ENCODE measurements at regions not wholly inside any gene's neighbourhood (a gene's known extent, or its start where the extent isn't known, plus 50 kb on each side); places are given as distances from the start of the nearest gene placed in this dataset.

GRCh38 chr10:44775402-44775741 is 135.8 kb upstream of the TMEM72 start:
- in situ Hi-C loops (cut with MboI): no loop called here
- FAIRE-seq (no peak), DNase-seq (ENCODE audit: extremely low read depth in 1 of 4, low spot score in 3 of 4) (no peak), ATAC-seq (no peak)
- H3K4me2 ChIP-seq (ENCODE audit: insufficient read depth, low read length): no peak overlapping the region
- H3K4me1 ChIP-seq (replicated peaks in 1 of 2; ENCODE audit: control insufficient read depth in 2 of 2, insufficient read depth in 2 of 2, low read length in 2 of 2): no peaks in the 10 kb centered on the region
- no peaks in the 10 kb centered on the region for H3K79me2 ChIP-seq (ENCODE audit: control insufficient read depth, insufficient read depth, low read length)
- H3K36me3 ChIP-seq (ENCODE audit: control insufficient read depth, insufficient read depth, low read length): no peaks in the 10 kb centered on the region
- WGBS (ENCODE audit: insufficient coverage, low coverage, missing lambda C conversion rate): 0% methylated on average over 6 of the region's 6 CpGs
- H4K20me1 ChIP-seq (replicated peaks; ENCODE audit: control insufficient read depth, insufficient read depth, low read length): peaks cover 2% of the 10 kb centered on the region; the same call in 1 of the 2 replicates
- TF ChIP-seq FOXJ3 (CRISPR knock-in tag; IDR thresholded peaks at IDR 0.05) (no peak), NFATC3 (IDR thresholded peaks at IDR 0.05) (no peak), RFX1 (IDR thresholded peaks at IDR 0.05) (no peak), ARID1B (IDR thresholded peaks at IDR 0.05) (no peak), ZNF41 (CRISPR knock-in tag; conservative IDR thresholded peaks at IDR 0.05) (no peak), ZNF212 (CRISPR knock-in tag; IDR thresholded peaks at IDR 0.05) (no peak), DDX20 (tag; IDR thresholded peaks at IDR 0.05; ENCODE audit: low read depth) (no peak), HDAC3 (IDR thresholded peaks at IDR 0.05; ENCODE audit: borderline replicate concordance, partially characterized antibody) (no peak), ZNF75A (CRISPR knock-in tag; IDR thresholded peaks at IDR 0.05) (no peak), SUPT5H (IDR thresholded peaks at IDR 0.05) (no peak), PTBP1 (IDR thresholded peaks at IDR 0.05; ENCODE audit: low read depth, low read length) (no peak)
- TF ChIP-seq, protein P1, sequence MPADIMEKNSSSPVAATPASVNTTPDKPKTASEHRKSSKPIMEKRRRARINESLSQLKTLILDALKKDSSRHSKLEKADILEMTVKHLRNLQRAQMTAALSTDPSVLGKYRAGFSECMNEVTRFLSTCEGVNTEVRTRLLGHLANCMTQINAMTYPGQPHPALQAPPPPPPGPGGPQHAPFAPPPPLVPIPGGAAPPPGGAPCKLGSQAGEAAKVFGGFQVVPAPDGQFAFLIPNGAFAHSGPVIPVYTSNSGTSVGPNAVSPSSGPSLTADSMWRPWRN (IDR thresholded peaks at IDR 0.05; ENCODE audit: low read depth): no peak
- ChIA-PET CTCF (ENCODE audit: low intra/inter-chr PET ratio) (no interaction called here), POLR2A (interaction anchor here (0.6 to 0.7 kb wide), 2 partner anchors 13 to 60 kb away, joined by 3 read pairs; no protein-coding TSS in a partner anchor)
- H3K27ac ChIP-seq (ENCODE audit: extremely low read depth, low read depth, low read length): no peak overlapping the region
- H3K4me3 ChIP-seq: no peak overlapping the region
- no TSS peak for BruUV-seq (replicated peaks)
- peaks cover 20 to 37% of the 10 kb centered on the region in 2 experiments for H3K27me3 ChIP-seq (ENCODE audit: control insufficient read depth in 2 of 2, insufficient read depth in 2 of 2, low read length in 2 of 2)
- intact Hi-C loops (cut with micrococcal nuclease): no loop called here
- no peak overlapping the region for H3K9ac ChIP-seq (ENCODE audit: insufficient read depth in 1 of 2, low read depth in 2 of 2, low read length in 2 of 2)
- H3K9me1 ChIP-seq (ENCODE audit: control insufficient read depth, insufficient read depth, low read length): no peaks in the 10 kb centered on the region
- H2AFZ ChIP-seq (ENCODE audit: low read depth, low read length): no peak overlapping the region
- H3K9me3 ChIP-seq (replicated peaks; ENCODE audit: control insufficient read depth, insufficient read depth, low read depth, low read length): no peaks in the 10 kb centered on the region

Measured in K562 (cell line).